Occipital lobe (tissue), 1 donor: ENCODE measurements at regions not wholly inside any gene's neighbourhood (a gene's known extent, or its start where the extent isn't known, plus 50 kb on each side); places are given as distances from the start of the nearest gene placed in this dataset.
A peak's percentile ranks its signal among the peaks of the same experiment; 100 is the strongest.
"Not testable (repeated sequence)": the region's sequence is repeated elsewhere in the genome, so short reads cannot be mapped to it uniquely, and the experiment has no call there.

Experiments
- DNase-seq: peaks from one replicate; lab custom pipeline; 2025; lab: John Stamatoyannopoulos, UW

DNA sequence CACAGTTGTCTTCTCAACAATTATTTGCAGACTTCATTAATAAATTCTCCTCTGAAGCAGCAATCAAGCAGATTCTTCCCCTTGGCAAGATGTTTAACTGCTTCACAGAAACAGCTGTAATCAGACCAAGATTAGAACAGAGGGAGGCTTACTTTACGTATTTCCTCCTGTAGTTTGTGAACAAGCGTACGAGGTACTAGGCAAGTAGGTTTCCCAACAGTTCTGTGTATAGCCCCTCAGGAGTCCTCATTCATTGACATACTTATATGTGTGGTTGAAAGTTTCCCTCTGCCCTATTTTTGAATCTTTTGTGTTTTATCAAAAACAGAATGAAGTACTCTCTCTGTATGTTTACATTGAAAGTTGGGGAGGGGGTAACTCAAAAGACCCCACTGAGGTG is 128.0 kb downstream of the SPATA31D1 start:
- DNase-seq, result no peak

- peak; percentile 9 for DNase-seq
Observed at GRCh38 chr9:82117026-82117811, 128.6 kb downstream of the SPATA31D1 start.

GRCh38 chr9:82122731-82123130 is 134.2 kb downstream of the SPATA31D1 start:
- DNase-seq, result no peak

- no peak for DNase-seq
Observed at GRCh38 chr9:82124090-82124489, 135.5 kb downstream of the SPATA31D1 start.

DNA sequence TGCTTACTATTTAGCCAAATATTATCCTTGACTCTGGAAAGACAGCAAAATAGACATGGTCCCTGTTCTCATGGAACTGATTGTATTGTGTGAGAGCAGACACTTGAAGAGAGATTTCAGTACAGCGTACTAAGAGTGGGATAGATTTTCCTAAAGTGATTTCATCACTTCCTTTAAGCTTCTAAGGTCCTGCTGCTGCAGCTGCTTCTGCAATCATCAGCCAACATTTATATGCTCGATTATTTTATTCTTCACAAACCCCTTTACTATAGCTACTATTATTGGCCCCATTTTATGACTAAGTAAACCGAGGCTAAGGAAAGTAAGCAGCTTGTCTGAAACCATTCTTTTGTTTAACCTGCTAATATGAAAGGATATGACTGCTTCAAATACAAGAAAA is 137.7 kb downstream of the SPATA31D1 start:
- no peak for DNase-seq

DNA sequence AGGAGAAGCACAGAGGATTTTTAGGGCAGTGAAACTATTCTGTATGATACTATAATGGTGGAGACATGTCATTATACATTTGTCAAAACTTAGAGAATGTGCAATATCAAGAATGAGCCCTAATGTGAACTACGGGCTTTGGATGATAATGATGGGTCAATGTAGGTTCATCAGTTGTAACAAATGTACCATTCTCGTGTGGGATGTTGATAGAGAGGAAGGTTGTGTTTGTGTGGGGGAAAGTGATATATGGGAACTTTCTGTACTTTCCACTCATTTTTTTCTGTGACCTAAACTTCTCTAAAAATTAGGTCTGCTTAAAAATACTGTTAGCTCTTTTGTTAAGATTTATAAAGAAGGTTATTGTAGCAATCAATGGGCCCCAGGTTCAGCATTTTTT is 138.9 kb downstream of the SPATA31D1 start:
- no peak for DNase-seq

DNA sequence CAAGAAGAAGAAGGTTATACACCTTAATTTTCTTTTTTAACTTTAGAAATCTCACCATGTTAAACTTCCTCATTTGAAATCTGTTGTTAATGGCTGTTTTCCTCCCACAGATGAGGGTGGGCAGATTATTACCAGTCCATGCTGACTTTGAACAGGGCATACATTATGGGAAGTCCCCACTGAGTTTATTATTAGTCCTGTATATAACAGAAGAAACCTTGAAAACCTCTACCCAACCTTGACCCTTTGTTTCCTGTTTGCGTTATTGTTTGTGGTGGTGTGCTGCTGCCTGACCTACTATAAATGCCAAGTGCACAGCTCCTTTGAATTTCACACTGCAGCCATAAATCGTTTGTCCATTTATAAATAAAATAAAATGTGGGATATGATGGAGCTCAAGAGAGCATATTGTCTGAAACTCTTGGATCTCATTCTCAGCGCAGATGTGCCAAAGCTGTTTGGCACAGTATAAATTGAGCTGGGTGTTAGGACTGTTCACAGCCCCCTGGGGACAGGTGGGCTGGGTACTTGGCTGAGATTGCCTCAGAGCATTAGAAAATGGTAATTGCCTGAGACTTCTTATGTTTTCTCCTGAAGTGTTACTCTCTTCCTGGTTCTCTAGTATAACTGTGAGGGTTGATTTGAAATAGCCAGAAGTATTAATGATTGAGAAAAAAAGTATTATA is 139.6 kb downstream of the SPATA31D1 start:
- DNase-seq, result no peak

GRCh38 chr9:82129708-82130107 is 141.1 kb downstream of the SPATA31D1 start:
- no peak for DNase-seq

GRCh38 chr9:82130331-82131042 is 141.9 kb downstream of the SPATA31D1 start:
- no peak for DNase-seq

DNA sequence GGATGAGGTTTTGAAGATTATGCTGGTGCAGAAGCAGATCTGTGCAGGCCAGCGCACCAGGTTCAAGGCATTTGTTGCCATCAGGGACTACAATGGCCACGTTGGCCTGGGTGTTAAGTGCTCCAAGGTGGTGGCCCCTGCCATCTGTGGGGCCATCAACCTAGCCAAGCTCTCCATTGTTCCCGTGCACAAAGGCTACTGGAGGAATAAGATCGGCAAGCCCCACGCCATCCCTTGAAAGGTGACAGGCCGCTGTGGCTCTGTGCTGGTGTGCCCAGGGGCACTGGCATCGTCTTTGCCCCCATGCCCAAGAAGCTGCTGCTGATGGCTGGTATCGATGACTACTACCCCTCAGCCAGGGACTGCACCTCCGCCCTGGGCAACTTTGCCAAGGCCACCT is 142.5 kb downstream of the SPATA31D1 start:
- no peak for DNase-seq

DNA sequence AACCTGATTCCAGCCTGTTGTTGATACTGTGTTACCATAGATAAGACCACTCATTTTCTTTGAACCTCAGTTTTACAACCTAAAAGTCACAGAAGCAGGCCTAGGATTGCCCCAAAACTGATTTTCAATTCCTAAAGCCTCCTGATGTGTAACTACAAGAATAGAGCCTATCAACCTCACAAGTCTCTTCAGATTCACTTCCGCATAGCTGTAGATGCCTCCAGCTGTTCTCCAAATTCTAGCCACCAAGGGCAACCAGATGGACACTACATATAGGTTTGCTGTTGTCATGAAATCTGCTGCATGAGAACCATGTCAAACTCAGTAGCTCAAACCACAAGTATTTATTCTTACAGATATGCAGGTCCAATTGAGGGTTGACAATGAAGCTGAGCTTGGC is 143.5 kb downstream of the SPATA31D1 start:
- no peak for DNase-seq

DNA sequence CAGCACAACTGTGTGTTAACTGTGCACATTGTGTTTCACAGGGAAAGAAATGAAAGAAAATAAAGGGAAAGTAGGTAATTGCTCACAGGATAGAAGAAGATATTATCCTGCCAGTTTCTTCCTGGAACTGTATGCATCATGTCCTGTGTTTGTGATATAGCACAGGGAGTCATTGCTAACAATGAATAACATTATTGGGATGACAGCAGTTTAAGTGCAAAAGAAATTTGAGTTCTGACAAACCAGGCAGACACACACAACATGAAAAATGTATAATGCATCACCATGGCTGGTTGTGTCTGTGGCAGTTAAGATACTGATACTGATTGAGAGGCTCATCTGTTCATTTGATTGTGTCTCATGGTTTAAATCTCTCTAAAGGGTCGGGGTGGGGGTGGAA is 145.4 kb downstream of the SPATA31D1 start:
- DNase-seq, result no peak

DNA sequence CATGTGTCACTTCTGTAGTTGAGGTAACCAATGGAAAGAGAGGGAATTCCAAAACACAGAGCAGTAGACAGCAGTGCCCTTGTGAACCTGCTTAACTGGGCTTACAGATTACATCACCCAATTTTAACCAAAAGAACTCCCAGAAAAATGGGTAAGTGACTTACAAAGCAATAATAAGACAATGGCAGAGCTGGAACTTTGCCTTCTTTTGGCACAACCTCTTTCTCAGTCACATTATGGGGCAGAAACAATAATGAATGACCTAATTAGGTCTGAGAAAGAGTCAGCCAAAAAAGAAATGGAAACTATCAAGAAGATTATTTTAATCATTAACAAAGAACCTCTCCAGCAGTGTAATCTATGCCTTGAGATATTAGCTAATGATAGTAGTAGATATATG is 146.5 kb downstream of the SPATA31D1 start:
- no peak for DNase-seq

DNA sequence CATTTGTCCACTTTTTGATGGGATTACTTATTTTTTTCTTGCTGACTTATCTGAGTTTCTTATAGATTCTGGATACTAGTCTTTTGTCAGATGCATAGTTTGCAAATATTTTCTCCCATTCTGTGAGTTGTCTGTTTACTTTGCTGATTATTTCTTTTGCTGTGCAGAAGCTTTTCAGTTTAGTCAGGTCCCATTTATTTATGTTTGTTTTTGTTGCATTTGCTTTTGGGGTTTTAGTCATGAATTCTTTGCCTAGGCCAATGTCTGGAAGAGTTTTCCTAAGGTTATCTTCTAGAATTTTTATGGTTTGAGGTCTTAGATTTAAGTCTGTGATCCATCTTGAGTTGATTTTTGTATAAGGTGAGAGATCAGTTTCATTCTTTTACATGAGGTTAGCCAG is 149.5 kb downstream of the SPATA31D1 start:
- DNase-seq, result not testable (repeated sequence)

DNA sequence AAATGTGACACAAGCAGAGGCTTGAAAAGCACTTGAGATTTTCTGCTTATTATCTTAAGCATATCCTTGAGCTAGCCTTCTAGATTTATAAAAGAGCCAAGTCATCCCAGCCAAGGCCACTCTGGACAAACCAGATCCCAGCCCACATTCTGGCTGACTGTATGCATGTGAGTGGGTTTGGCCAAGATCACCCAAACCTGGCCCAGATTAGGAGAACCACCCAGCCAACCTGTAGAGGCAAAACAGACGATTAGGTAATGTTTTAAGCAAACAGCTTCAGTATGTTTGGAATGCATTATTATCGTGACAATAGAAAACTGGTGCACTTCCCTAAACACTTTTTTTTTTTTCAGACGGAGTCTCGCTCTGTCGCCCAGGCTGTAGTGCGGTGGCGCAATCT is 151.9 kb downstream of the SPATA31D1 start:
- DNase-seq, result no peak

DNA sequence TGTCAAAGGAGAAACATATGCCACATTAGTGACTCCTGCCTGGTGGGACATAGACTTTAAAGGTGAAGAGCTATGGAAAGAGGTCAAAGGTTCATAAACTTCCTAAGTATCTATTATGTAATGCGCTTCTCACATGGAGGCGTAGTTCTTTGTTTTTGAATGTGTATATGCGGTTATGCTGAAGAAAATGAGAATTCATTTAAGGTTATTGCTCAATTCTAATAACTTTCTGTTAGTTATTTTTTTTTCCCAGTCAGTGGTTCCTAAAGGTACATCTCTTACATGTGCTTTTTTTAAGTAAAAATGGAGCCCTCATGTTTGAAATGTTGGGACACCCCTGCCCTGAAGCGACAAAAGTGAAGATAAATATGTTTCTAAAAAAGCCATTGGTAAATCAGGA is 156.2 kb downstream of the SPATA31D1 start:
- no peak for DNase-seq

DNA sequence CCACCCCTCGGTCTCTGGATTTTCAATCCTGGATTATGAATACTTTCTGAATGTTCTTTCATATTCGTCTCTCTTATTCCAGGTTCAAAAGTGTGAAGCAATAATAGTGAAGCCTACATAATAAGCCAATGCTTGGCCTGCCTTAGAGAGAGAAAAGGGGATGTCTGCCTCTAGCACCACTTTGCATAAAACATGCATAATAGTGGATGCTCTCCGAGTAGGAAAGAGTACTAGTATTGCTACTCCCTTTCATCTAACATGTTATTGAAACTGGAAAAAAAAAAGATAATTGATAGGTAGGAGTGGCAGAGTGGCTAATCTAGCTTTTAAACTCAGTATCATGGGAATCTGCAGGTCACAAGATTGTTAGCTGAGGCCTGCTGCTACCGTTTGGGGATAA is 158.1 kb downstream of the SPATA31D1 start:
- DNase-seq, result no peak

- DNase-seq, result no peak
Observed at GRCh38 chr9:82147798-82148425, 159.3 kb downstream of the SPATA31D1 start.

DNA sequence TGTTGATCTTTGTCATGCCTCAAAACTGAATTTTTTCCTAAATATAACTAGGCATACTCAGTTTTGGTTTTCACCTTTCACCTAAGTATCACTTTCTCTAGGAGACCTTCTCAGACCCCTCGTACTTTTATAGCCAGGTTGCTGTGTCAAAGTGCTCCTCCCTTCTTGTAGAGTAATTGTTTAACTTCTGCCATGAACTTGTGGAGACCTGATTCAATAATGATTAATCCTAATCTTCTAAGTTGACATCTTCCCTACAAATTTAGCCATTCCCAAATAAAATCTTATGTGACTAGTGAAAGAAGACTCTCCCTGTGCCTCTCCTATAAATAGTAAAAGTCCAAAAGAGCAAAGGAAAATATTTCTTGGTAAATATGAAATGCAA is 159.8 kb downstream of the SPATA31D1 start:
- no peak for DNase-seq

GRCh38 chr9:82148901-82149461 is 160.4 kb downstream of the SPATA31D1 start:
- no peak for DNase-seq

DNA sequence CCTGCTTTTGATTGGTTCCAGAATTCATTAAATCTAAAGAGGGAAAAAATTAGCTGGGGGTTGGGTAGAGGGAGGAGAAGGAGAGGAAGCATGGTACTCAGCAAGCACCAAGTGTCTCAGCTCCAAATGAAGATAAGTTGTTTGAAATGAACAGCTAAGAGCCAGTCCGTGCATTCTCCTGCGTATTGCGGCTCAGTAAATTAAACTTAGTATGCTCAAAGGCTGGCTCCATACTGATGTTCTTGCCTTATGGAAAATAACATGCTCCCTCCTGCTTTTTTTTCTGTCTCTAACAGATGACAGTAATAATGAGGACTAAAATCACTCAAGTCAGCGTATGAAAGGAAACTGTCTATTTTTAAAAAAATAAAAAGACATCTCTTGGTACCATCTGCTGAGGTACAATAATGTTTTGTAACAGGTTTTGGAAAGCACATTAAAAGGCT is 161.0 kb downstream of the SPATA31D1 start:
- DNase-seq, result no peak

DNA sequence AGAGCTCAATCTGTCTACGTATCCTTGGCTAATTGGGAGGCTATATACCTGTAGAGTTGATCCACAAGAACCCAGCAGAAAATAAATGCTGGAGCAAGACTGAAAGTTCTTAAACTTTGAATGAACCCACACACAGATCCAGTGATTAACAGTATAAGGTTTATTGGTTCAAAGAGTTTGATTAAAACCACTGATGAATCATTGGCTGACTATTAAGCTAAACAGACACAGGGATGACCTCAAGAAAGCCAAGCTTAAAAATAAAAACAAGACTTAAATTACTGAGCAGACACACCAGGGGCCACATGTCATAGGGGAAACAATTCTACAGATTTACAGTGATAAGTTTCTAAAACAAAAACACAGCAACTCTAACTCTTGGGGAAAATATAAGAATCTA is 163.6 kb downstream of the SPATA31D1 start:
- DNase-seq, result no peak
